HG03442 (cell line): ENCODE measurements at regions not wholly inside any gene's neighbourhood (a gene's known extent, or its start where the extent isn't known, plus 50 kb on each side); places are given as distances from the start of the nearest gene placed in this dataset.

Source experiments
- ATAC-seq: cut with Tn5 transposase; IDR thresholded peaks from one replicate; pipeline ENCODE4 v1.9.1; 2021; ENCODE audit warnings: mild to moderate bottlenecking, moderate library complexity; ENCODE audit not compliant: unreplicated experiment

- no peak for ATAC-seq
These were observed 516.9 kb upstream of the ZNF608 start for GRCh38 chr5:125263356-125263755.

GRCh38 chr5:125266106-125266505 lies 519.7 kb upstream of the ZNF608 start:
- no peak for ATAC-seq

GRCh38 chr5:125267636-125268248 lies 521.3 kb upstream of the ZNF608 start:
- ATAC-seq, result no peak

GRCh38 chr5:125269926-125270325 lies 523.5 kb upstream of the ZNF608 start:
- no peak for ATAC-seq

GRCh38 chr5:125272357-125272756 lies 525.9 kb upstream of the ZNF608 start:
- no peak for ATAC-seq

GRCh38 chr5:125274211-125274610 lies 527.8 kb upstream of the ZNF608 start:
- no peak for ATAC-seq

GRCh38 chr5:125274938-125275724 lies 528.7 kb upstream of the ZNF608 start:
- ATAC-seq, result no peak

- no peak for ATAC-seq
These were observed 529.3 kb upstream of the ZNF608 start for GRCh38 chr5:125275725-125276090.

- ATAC-seq, result no peak
These were observed 529.7 kb upstream of the ZNF608 start for GRCh38 chr5:125276096-125276495.

- ATAC-seq, result no peak
These were observed 531.2 kb upstream of the ZNF608 start for GRCh38 chr5:125277494-125278154.

- no peak for ATAC-seq
These were observed 532.3 kb upstream of the ZNF608 start for GRCh38 chr5:125278711-125279110.

GRCh38 chr5:125281667-125282066 lies 535.2 kb upstream of the ZNF608 start:
- no peak for ATAC-seq

- no peak for ATAC-seq
These were observed 536.9 kb upstream of the ZNF608 start for GRCh38 chr5:125283372-125283771.

- ATAC-seq, result no peak
These were observed 539.8 kb upstream of the ZNF608 start for GRCh38 chr5:125286271-125286670.

- no peak for ATAC-seq
These were observed 543.2 kb upstream of the ZNF608 start for GRCh38 chr5:125289606-125290005.

- no peak for ATAC-seq
These were observed 544.5 kb upstream of the ZNF608 start for GRCh38 chr5:125290935-125291334.

GRCh38 chr5:125291447-125291846 lies 545.0 kb upstream of the ZNF608 start:
- no peak for ATAC-seq

GRCh38 chr5:125293223-125293622 lies 546.8 kb upstream of the ZNF608 start:
- no peak for ATAC-seq

GRCh38 chr5:125293726-125294125 lies 547.3 kb upstream of the ZNF608 start:
- ATAC-seq, result no peak

- no peak for ATAC-seq
These were observed 548.4 kb upstream of the ZNF608 start for GRCh38 chr5:125294844-125295243.

GRCh38 chr5:125295405-125295872 lies 549.0 kb upstream of the ZNF608 start:
- no peak for ATAC-seq

GRCh38 chr5:125298258-125298657 lies 551.8 kb upstream of the ZNF608 start:
- no peak for ATAC-seq
